ENCODE measurements at regions not wholly inside any gene's neighbourhood (a gene's known extent, or its start where the extent isn't known, plus 50 kb on each side); places are given as distances from the start of the nearest gene placed in this dataset.

DNA sequence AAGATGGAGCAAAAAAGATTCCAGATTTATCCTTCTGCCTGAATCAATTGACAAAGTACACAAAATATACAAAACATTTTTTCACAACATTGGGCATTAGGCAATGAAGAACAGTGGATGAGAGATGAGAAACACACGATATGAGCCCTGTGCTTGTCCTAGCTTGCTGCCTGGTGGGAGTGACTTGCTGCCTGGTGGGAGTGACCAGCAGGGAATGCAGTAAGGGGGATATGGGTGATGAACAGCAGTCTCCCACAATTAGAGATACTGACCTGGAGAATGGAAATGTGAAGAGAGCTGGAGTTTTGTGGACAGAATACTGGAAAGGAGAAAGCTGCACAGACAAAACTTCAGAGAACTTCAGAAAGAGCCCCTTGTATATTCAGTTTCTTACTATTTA, 629.4 kb upstream of the FRG1 start:
- Mint-ChIP-seq H3K4me1 (ENCODE audit: low read depth in 2 of 2) (no peaks in the 10 kb centered on the region), H3K9me3 (peaks cover 11% of the 10 kb centered on the region), H3K27ac (no peak overlapping the region), H3K27me3 (no peaks in the 10 kb centered on the region), H3K36me3 (peaks cover 10% of the 10 kb centered on the region), H3K4me3 (no peak overlapping the region)
- DNase-seq (ENCODE audit: low spot score) (no peak), ATAC-seq (no peak)

DNA sequence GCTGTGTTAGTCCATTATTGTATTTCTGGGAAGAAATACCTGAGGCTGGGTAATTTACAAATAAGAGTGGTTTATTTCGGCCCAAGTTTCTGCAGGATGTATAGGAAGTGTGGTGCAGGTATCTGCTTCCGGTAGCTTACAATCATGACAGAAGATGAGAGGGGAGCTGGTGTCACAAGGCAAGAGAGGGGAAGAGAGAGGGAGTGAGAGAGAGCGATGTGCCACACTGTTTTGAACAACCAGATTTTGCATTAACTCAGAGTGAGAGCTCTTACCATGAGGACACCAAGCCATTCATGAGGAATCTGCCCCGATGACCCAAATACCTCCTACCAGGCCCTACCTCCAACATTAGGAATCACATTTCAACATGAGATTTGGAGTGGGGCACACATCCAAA, 627.6 kb upstream of the FRG1 start:
- Mint-ChIP-seq H3K4me3 (no peak overlapping the region), H3K27ac (no peak overlapping the region), H3K4me1 (ENCODE audit: low read depth in 2 of 2) (no peaks in the 10 kb centered on the region), H3K36me3 (peaks cover 10% of the 10 kb centered on the region), H3K27me3 (no peaks in the 10 kb centered on the region), H3K9me3 (peaks cover 11% of the 10 kb centered on the region)
- DNase-seq (ENCODE audit: low spot score), result no peak
- no peak for ATAC-seq

DNA sequence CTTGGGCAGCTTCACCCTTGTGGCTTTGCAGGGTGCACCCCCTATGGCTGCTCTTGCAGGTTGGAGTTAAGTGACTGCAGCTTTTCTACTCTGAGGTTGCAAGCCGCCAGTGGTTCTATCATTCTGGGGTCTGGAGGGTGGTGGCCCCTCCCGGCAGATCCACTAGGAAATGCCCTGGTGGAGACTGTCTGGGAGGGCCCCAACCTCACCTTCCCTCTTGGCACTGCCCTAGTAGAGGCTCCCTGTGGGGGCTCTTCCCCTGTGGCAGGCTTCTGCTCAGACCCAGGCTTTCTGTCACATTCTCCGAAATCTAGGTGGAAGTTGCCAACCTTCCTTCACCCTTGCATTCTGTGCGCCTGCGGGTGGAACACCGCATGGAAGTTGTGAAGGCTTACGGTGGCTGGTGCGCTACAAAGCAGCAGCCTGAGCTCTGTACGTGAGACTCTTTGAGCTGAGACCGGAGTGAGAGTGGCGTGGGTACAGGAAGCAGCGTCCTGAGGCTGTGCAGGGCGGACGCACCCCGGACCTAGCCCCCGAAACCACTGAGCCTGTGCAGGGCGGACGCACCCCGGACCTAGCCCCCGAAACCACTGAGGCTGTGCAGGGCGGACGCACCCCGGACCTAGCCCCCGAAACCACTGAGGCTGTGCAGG, 626.7 kb upstream of the FRG1 start:
- H3K4me1 Mint-ChIP-seq (ENCODE audit: low read depth in 2 of 2), result no peaks in the 10 kb centered on the region
- no peak overlapping the region for H3K4me3 Mint-ChIP-seq
- H3K36me3 Mint-ChIP-seq, result peaks cover 10% of the 10 kb centered on the region
- no peak overlapping the region for H3K27ac Mint-ChIP-seq
- H3K27me3 Mint-ChIP-seq, result no peaks in the 10 kb centered on the region
- peaks cover 13% of the 10 kb centered on the region for H3K9me3 Mint-ChIP-seq
- ATAC-seq, result no peak
- DNase-seq (ENCODE audit: low spot score), result no peak

DNA sequence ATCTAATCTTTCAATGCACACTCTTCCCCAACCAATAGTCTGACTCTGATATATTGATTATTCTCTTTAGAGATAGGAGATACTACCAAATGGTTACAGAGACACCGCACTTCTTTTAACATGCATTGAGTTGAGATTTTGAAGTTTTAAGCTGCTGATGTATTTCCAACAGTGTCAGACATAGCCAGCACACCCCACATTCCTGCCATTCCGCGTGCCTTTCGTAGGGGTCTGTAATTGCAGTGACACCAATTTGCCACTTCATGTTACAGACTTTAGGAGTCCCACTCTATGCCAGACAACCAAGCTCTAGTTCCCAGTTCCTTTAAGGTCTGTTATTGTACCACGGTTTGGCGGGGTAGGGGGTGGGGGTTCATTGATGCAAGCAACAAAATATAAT, 618.2 kb upstream of the FRG1 start:
- H3K4me3 Mint-ChIP-seq, result no peak overlapping the region
- H3K4me1 Mint-ChIP-seq (ENCODE audit: low read depth in 2 of 2), result no peaks in the 10 kb centered on the region
- no peak overlapping the region for H3K27ac Mint-ChIP-seq
- no peak for ATAC-seq
- no peaks in the 10 kb centered on the region for H3K27me3 Mint-ChIP-seq
- peaks cover 11% of the 10 kb centered on the region for H3K9me3 Mint-ChIP-seq
- DNase-seq (ENCODE audit: low spot score), result no peak
- no peaks in the 10 kb centered on the region for H3K36me3 Mint-ChIP-seq

DNA sequence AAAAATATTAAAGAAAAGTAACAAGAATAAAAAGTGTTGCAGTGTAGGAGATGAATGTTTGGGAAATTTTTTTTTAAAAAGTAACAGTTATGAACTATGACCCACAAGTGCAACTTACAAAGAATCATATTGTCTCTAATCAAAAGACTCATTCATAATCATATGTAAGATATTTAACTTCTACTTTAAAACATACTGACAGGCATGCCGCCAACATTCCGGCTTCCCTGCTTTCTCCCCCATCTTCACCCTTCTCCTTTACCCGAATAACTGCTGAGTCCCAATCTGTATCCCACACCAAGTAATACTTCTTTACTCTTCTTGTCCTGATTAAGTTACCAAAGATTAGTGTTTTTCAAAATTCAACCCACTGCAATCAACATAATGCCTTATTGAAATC, 598.8 kb upstream of the FRG1 start:
- H3K9me3 Mint-ChIP-seq, result peaks cover 33% of the 10 kb centered on the region
- no peak for DNase-seq (ENCODE audit: low spot score)
- peaks cover 4% of the 10 kb centered on the region for H3K36me3 Mint-ChIP-seq

DNA sequence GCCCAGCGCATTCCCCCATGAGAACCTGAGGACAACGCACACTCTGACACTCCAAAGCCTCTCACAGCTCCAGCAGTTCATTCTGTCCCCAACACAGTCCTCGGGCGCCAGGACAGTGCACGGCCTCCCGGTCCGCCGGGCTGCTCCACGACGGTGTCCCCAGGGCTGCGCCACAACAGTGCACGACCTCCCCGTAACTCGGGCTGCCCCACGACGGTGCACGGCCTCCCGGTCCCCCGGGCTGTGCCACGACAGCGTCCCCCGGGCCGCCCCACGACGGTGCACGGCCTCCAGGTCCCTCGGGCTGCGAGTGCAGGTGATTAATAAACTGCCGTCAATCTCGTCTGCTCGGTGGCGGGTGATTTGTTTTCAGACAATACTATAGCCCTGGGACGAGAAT, 585.1 kb upstream of the FRG1 start:
- H3K9me3 Mint-ChIP-seq, result peaks cover 12% of the 10 kb centered on the region
- ATAC-seq (peak; percentile 57 to 63), DNase-seq (ENCODE audit: low spot score) (no peak)
- H3K27ac Mint-ChIP-seq, result no peak overlapping the region
- H3K27me3 Mint-ChIP-seq, result no peaks in the 10 kb centered on the region
- no peaks in the 10 kb centered on the region for H3K4me1 Mint-ChIP-seq (ENCODE audit: low read depth in 2 of 2)
- H3K4me3 Mint-ChIP-seq, result no peak overlapping the region
- H3K36me3 Mint-ChIP-seq, result peaks cover 4% of the 10 kb centered on the region

More for the DNA sequence above, 598.8 kb upstream of the FRG1 start:
- no peak for ATAC-seq
- no peaks in the 10 kb centered on the region for H3K27me3 Mint-ChIP-seq
- H3K27ac Mint-ChIP-seq, result no peak overlapping the region
- no peaks in the 10 kb centered on the region for H3K4me1 Mint-ChIP-seq (ENCODE audit: low read depth in 2 of 2)
- H3K4me3 Mint-ChIP-seq, result no peak overlapping the region

DNA sequence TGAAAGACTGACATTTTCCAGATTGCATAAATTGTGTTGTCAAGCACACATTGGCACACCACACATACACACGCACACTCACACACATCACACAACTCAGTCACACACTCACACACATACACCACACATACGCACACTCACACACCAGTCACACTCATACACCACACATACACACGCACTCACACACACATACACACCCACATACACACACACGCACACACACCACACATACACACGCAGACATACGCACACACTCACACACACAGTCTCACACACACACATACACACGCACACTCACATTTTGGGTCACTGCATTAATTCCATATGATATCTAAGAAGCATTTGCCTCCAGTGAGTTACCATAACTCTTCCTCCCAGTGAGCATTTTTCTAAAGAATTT, 578.3 kb upstream of the FRG1 start:
- ATAC-seq, result no peak
- Mint-ChIP-seq H3K4me3 (no peak overlapping the region), H3K9me3 (peaks cover 5% of the 10 kb centered on the region), H3K4me1 (ENCODE audit: low read depth in 2 of 2) (no peaks in the 10 kb centered on the region), H3K27ac (no peak overlapping the region), H3K27me3 (no peaks in the 10 kb centered on the region), H3K36me3 (no peaks in the 10 kb centered on the region)
- no peak for DNase-seq (ENCODE audit: low spot score)

DNA sequence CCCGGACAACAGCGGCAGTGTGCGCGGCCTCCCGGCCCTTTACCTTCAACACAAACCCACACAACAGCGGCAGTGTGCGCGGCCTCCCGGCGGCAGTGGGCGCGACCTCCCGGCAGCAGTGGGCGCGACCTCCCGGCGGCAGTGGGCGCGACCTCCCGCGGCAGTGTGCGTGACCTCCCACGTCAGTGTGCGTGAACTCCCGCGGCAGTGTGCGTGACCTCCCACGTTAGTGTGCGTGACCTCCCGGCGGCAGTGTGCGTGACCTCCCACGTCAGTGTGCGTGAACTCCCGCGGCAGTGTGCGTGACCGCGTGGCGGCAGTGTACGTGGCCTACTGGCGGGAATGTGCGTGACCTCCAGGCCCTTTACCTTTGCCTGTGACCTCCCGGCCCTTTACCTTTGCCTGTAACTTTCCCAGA, 576.6 kb upstream of the FRG1 start:
- Mint-ChIP-seq H3K27ac (no peak overlapping the region), H3K9me3 (peaks cover 5% of the 10 kb centered on the region), H3K4me3 (no peak overlapping the region), H3K4me1 (ENCODE audit: low read depth in 2 of 2) (no peaks in the 10 kb centered on the region), H3K36me3 (no peaks in the 10 kb centered on the region), H3K27me3 (no peaks in the 10 kb centered on the region)
- ATAC-seq, result no peak
- DNase-seq (ENCODE audit: low spot score), result no peak

DNA sequence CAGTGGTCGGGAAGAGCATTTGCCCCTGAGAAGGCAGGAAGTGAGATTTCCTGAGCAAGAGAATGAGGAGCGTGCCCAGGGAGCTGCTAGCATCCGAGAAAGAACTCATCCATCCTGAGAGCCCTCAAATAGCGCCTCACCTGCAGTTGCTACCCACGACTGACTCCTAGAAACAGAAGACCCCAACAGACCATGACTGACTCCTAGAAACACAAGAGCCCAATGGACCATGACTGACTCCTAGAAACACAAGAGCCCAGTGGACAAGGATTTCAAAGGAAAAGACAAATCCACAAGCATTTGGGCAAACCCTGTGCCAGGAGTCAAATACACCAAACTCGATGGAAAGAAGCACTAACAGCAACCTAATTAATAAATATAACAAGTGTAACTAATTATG, 575.2 kb upstream of the FRG1 start:
- Mint-ChIP-seq H3K27ac (no peak overlapping the region), H3K27me3 (no peaks in the 10 kb centered on the region), H3K36me3 (no peaks in the 10 kb centered on the region), H3K4me3 (no peak overlapping the region), H3K4me1 (ENCODE audit: low read depth in 2 of 2) (no peaks in the 10 kb centered on the region), H3K9me3 (peaks cover 5% of the 10 kb centered on the region)
- DNase-seq (ENCODE audit: low spot score), result no peak
- ATAC-seq, result no peak

DNA sequence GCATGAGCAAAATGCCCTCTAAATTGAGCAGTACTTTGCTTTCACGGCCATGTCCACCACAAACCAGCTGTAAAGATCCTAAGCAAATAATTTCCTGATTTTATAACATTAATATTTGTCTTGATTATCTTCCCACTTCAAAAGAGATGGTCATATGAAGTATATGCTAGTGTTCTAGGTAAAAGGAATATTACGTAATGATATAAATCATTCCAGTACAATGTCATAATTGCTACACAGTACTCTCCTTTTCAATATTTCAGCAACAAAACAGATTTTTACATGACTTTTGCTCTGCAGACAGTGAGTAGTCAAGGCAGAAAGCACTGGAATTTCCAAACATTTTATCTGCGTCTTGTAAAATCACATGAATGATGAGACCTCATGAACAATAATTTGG, 572.8 kb upstream of the FRG1 start:
- Mint-ChIP-seq H3K4me3 (no peak overlapping the region), H3K36me3 (peaks cover 8% of the 10 kb centered on the region), H3K4me1 (ENCODE audit: low read depth in 2 of 2) (no peaks in the 10 kb centered on the region), H3K27ac (no peak overlapping the region), H3K27me3 (no peaks in the 10 kb centered on the region), H3K9me3 (peaks cover 4% of the 10 kb centered on the region)
- no peak for DNase-seq (ENCODE audit: low spot score)
- no peak for ATAC-seq

DNA sequence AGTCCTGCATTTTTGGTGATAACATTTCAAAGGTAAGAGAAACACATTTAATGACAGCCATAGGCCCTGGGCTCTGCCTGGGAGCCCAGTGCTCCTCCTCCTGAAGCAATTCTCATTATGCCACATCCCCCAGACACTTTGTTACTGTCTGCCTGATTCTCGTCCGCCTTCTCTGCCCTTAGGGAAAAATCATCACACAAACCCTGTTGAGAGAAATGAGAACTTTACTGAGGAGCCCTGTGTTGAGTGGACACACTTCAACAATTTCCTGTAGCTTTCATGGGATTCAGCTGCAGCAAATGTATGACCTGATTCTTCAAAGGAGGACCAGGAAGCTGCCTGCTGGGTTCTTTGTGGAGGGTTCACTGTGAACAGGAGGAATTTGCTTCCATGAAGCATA, 566.5 kb upstream of the FRG1 start:
- peaks cover 8% of the 10 kb centered on the region for H3K36me3 Mint-ChIP-seq
- H3K9me3 Mint-ChIP-seq, result peaks cover 15% of the 10 kb centered on the region
- no peak overlapping the region for H3K4me3 Mint-ChIP-seq
- DNase-seq (ENCODE audit: low spot score) (no peak), ATAC-seq (no peak)
- no peaks in the 10 kb centered on the region for H3K4me1 Mint-ChIP-seq (ENCODE audit: low read depth in 2 of 2)
- no peak overlapping the region for H3K27ac Mint-ChIP-seq
- H3K27me3 Mint-ChIP-seq, result no peaks in the 10 kb centered on the region

DNA sequence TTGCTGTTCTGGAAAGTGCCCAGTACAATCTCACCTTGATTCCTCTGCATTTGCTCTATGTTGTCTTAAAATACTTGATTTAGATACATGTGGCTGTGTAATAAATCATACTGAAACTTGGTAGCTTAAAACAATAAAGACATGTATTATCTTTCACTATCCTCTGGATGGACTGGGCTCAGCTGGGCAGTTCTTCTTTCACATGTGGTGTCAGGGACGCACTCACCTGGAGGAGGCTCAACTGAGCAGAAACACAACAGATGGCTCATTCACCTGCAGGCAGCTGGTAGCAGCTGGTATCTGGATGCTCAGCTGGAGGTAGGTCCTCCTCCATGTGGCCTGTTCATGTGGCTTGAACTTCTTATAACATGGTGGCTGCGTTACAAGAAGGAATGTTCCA, 563.8 kb upstream of the FRG1 start:
- Mint-ChIP-seq H3K9me3 (peaks cover 12% of the 10 kb centered on the region), H3K4me3 (no peak overlapping the region), H3K27me3 (no peaks in the 10 kb centered on the region), H3K4me1 (ENCODE audit: low read depth in 2 of 2) (no peaks in the 10 kb centered on the region), H3K36me3 (no peaks in the 10 kb centered on the region), H3K27ac (no peak overlapping the region)
- no peak for DNase-seq (ENCODE audit: low spot score)
- ATAC-seq, result no peak

DNA sequence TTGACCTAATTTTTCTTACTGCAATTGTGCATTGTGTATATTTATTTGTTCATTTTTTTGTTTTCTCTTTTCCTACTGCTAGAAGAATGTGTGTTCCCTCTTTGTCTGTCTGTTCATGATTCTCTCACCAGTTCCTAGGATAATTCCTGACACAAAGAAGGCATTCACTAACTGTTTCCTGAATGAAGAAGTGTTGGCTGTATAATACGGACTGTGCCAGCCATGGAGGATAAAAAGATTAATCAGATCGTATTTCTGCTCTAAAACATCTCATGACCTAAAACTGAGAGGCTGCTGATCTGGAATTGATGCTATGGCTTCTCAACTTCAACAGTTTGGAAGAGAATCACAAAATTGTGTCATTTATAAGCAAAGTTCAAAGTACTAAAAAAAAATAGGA, 563.1 kb upstream of the FRG1 start:
- ATAC-seq (no peak), DNase-seq (ENCODE audit: low spot score) (no peak)
- no peaks in the 10 kb centered on the region for H3K36me3 Mint-ChIP-seq
- no peak overlapping the region for H3K27ac Mint-ChIP-seq
- no peaks in the 10 kb centered on the region for H3K27me3 Mint-ChIP-seq
- H3K4me3 Mint-ChIP-seq, result no peak overlapping the region
- peaks cover 12% of the 10 kb centered on the region for H3K9me3 Mint-ChIP-seq
- no peaks in the 10 kb centered on the region for H3K4me1 Mint-ChIP-seq (ENCODE audit: low read depth in 2 of 2)

DNA sequence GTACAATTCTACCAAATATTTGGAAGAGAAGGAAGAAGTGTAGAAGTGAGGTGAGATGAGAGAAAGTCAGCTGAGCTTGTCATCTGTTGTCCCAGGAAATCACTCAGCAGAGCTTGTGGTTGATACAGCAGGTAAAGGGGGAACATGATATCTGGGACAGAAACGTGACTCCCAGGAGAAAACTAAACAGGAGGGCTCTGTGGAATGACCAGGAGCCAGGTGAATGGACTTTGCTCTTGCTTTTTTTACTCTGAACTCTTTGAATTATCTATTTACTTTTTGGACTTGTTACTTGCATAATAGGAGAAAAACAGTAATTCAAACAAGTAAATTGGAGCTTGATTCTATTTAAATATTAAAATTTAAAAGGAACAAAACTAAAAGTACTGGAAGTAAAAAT, 555.6 kb upstream of the FRG1 start:
- ATAC-seq, result no peak
- H3K27me3 Mint-ChIP-seq, result no peaks in the 10 kb centered on the region
- H3K4me1 Mint-ChIP-seq (ENCODE audit: low read depth in 2 of 2), result no peaks in the 10 kb centered on the region
- H3K9me3 Mint-ChIP-seq, result peaks cover 15% of the 10 kb centered on the region
- no peak overlapping the region for H3K4me3 Mint-ChIP-seq
- DNase-seq (ENCODE audit: low spot score), result no peak
- H3K27ac Mint-ChIP-seq, result no peak overlapping the region
- peaks cover 5% of the 10 kb centered on the region for H3K36me3 Mint-ChIP-seq

DNA sequence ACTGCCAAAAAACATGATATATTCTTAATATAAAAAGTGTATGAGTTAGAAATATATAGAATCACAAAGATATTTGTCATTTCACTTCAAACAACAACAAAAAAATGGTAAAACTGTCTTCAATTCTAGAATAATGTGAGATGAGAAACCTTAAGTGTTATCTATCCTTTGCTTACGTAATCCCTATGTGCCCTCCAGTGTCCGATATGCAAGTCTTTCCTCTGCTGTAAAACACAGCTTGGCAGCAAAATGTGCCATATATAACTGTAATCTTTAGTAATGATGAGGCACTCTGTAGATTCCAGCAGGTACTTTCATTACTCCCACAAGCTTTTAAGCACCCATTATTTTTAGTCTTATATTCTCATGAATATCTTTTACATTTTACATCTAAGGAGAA, 555.1 kb upstream of the FRG1 start:
- H3K36me3 Mint-ChIP-seq, result peaks cover 5% of the 10 kb centered on the region
- no peak overlapping the region for H3K27ac Mint-ChIP-seq
- H3K4me3 Mint-ChIP-seq, result no peak overlapping the region
- no peaks in the 10 kb centered on the region for H3K4me1 Mint-ChIP-seq (ENCODE audit: low read depth in 2 of 2)
- peaks cover 15% of the 10 kb centered on the region for H3K9me3 Mint-ChIP-seq
- H3K27me3 Mint-ChIP-seq, result no peaks in the 10 kb centered on the region
- ATAC-seq (no peak), DNase-seq (ENCODE audit: low spot score) (no peak)

Measured in natural killer cell treated with Interleukin-12 subunit alpha and Interleukin-12 subunit beta and Interleukin-15 and Interleukin-18, amount 100 ng/mL, for 72 hours (primary cell).